GM12874 (cell line): ENCODE measurements at regions not wholly inside any gene's neighbourhood (a gene's known extent, or its start where the extent isn't known, plus 50 kb on each side); places are given as distances from the start of the nearest gene placed in this dataset.

Experiments used
- CTCF ChIP-seq: IDR thresholded peaks from 2 replicates; pipeline ENCODE4 v1.5.1; 2011; ENCODE audit warnings: low read depth, mild to moderate bottlenecking, control low read depth, low read length, moderate library complexity; ENCODE audit not compliant: insufficient read depth

GRCh38 chr21:15444118-15444960, 285.4 kb upstream of the USP25 start:
- no peak for TF ChIP-seq CTCF

GRCh38 chr21:15445327-15445726, 284.5 kb upstream of the USP25 start:
- TF ChIP-seq CTCF: no peak

- no peak for TF ChIP-seq CTCF
These were observed 283.6 kb upstream of the USP25 start for GRCh38 chr21:15446223-15446622.

- no peak for TF ChIP-seq CTCF
These were observed 280.2 kb upstream of the USP25 start for GRCh38 chr21:15449556-15449955.

- TF ChIP-seq CTCF: no peak
These were observed 276.5 kb upstream of the USP25 start for GRCh38 chr21:15453261-15453660.

GRCh38 chr21:15455819-15456462, 273.8 kb upstream of the USP25 start:
- no peak for TF ChIP-seq CTCF

GRCh38 chr21:15457965-15458364, 271.8 kb upstream of the USP25 start:
- TF ChIP-seq CTCF: no peak
